H1 (cell line): ENCODE measurements at regions not wholly inside any gene's neighbourhood (a gene's known extent, or its start where the extent isn't known, plus 50 kb on each side); places are given as distances from the start of the nearest gene placed in this dataset.

Experiments used
- CEBPB ChIP-seq: IDR thresholded peaks from 2 replicates; pipeline ENCODE4 v1.6.1; 2012; ENCODE audit warnings: low read depth, low read length
- EZH2 ChIP-seq: fragments of 200-600 bp; sonication (generic); IDR thresholded peaks from 2 replicates; pipeline ENCODE4 v1.7.1; 2012; ENCODE audit warnings: low read depth, mild to moderate bottlenecking, moderate library complexity, low read length, inconsistent platforms; ENCODE audit not compliant: severe bottlenecking
- TAF7 ChIP-seq: optimal IDR thresholded peaks from 2 replicates; pipeline ENCODE3; 2011; ENCODE audit warnings: low read depth, mild to moderate bottlenecking, inconsistent platforms, low read length, moderate library complexity, borderline replicate concordance
- USF2 ChIP-seq: IDR thresholded peaks from 2 replicates; pipeline ENCODE4 v1.6.1; 2011; ENCODE audit warnings: low read length, improper control_type of control experiment

DNA sequence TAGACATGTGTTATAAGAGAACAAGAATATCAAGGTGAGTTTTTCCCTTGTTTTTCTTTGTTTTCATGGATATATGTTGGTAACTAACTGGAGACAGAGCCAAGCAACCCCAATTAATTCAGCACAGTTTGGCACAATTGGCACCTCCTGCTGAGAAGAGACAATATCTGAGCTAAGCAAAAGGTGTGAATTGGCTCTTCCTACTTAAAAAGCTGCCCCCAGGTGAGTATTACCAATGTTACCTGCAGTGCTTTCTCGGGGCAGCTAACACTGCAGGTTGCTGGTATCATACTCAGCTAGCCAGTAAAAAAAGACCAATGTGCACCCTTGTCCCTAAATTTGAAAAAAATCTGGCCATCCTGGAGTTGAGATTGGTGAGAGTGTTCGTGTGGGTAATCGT lies 871.2 kb upstream of the TENM3 start:
- TF ChIP-seq EZH2 (no peak), USF2 (no peak), TAF7 (no peak), CEBPB (no peak)
